Adipocyte (in vitro differentiated cells): ENCODE measurements at regions not wholly inside any gene's neighbourhood (a gene's known extent, or its start where the extent isn't known, plus 50 kb on each side); places are given as distances from the start of the nearest gene placed in this dataset.

Source experiments
- DNase-seq: peaks from one replicate; pipeline ENCODE4 v3.0.0-alpha.2; 2015; ENCODE audit warnings: low read depth
- H3K27me3 ChIP-seq: replicated peaks from 2 replicates; pipeline ENCODE4 v1.7.0; 2013; ENCODE audit warnings: mild to moderate bottlenecking, low read length, moderate library complexity; ENCODE audit not compliant: control insufficient read depth, insufficient read depth
- H3K36me3 ChIP-seq: 2 replicates; pipeline ENCODE4 v1.7.0; 2013; ENCODE audit warnings: low read length, mild to moderate bottlenecking, moderate library complexity; ENCODE audit not compliant: control insufficient read depth, insufficient read depth, severe bottlenecking
- H3K4me1 ChIP-seq: 2 replicates; pipeline ENCODE4 v1.7.0; 2013; ENCODE audit warnings: mild to moderate bottlenecking, low read length, moderate library complexity; ENCODE audit not compliant: control insufficient read depth, insufficient read depth
- H3K4me3 ChIP-seq: 2 replicates; pipeline ENCODE4 v1.7.0; 2013; ENCODE audit warnings: mild to moderate bottlenecking, low read length, moderate library complexity
- H3K9ac ChIP-seq: 2 replicates; pipeline ENCODE4 v1.7.0; 2013; ENCODE audit warnings: mild to moderate bottlenecking, low read length, moderate library complexity
- H3K9me3 ChIP-seq: 2 replicates; pipeline ENCODE4 v1.7.0; 2013; ENCODE audit warnings: mild to moderate bottlenecking, low read length, moderate library complexity; ENCODE audit not compliant: control insufficient read depth

DNA sequence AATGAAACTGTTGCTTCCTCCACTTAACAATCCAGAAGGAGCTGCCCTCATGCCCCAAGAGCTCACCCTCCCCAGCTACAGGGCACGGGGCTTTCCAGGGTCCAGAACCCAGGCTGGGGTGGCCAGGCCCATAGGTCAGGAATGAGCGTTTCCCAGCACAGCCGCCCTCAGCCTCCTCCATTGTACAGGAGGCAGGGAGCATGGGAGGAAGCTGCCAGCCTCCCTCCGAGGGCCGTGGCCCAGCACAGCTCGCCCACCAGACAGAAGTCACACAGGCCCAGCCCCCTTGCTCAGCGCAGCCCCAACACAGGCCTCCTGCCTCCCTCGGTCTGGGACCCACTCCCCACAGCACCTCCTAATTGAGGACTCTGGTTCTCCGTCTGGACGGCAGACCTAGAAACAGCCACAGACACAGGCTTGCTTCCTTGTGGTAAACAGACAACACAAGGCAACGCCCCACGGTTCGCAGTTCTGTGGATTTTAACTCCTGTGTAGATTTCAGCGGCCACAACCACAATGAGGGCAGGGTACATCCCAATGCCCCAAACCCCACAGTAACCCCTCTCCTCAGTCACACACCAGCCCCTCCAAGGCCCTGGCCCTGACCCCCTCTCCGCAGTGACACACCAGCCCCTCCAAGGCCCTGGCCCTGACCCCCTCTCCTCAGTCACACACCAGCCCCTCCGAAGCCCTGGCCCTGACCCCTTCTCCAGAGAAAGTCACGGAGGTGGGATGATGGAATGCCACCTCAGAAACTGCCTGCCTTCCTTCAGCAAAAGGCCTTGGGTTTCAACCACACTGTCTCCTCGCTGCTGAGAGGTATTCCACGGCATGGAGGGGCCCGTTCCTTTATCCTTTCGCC lies 173.5 kb downstream of the DLL1 start:
- Histone ChIP-seq H3K4me1 (no peaks in the 10 kb centered on the region), H3K4me3 (no peak overlapping the region), H3K9me3 (peaks cover 43% of the 10 kb centered on the region), H3K9ac (no peak overlapping the region), H3K36me3 (no peaks in the 10 kb centered on the region), H3K27me3 (peaks cover 17% of the 10 kb centered on the region)
- no peak for DNase-seq

DNA sequence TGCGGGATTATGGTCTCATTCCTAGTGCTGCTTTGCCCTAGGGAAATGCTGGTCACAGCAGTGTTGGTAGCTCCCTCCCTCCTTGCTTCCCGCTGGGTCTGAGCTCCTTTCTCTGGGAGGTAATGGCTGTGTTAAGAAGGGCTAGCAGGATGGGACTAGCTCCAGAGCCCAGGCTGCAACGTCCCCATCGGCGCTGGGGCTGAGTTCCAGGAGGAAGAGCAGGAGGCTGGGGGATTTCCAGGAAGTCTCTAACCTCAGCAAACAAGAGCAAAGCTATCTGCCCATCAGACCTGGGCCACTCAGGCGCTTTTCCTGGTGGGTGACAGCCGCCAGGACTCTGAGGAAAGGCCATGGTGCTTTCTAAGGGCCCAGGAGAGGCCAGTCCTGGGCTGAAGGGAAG lies 174.2 kb downstream of the DLL1 start:
- H3K4me1 ChIP-seq: no peaks in the 10 kb centered on the region
- H3K36me3 ChIP-seq: no peaks in the 10 kb centered on the region
- no peak for DNase-seq
- H3K27me3 ChIP-seq: peaks cover 22% of the 10 kb centered on the region
- peaks cover 36% of the 10 kb centered on the region for H3K9me3 ChIP-seq
- no peak overlapping the region for H3K4me3 ChIP-seq
- H3K9ac ChIP-seq: no peak overlapping the region

DNA sequence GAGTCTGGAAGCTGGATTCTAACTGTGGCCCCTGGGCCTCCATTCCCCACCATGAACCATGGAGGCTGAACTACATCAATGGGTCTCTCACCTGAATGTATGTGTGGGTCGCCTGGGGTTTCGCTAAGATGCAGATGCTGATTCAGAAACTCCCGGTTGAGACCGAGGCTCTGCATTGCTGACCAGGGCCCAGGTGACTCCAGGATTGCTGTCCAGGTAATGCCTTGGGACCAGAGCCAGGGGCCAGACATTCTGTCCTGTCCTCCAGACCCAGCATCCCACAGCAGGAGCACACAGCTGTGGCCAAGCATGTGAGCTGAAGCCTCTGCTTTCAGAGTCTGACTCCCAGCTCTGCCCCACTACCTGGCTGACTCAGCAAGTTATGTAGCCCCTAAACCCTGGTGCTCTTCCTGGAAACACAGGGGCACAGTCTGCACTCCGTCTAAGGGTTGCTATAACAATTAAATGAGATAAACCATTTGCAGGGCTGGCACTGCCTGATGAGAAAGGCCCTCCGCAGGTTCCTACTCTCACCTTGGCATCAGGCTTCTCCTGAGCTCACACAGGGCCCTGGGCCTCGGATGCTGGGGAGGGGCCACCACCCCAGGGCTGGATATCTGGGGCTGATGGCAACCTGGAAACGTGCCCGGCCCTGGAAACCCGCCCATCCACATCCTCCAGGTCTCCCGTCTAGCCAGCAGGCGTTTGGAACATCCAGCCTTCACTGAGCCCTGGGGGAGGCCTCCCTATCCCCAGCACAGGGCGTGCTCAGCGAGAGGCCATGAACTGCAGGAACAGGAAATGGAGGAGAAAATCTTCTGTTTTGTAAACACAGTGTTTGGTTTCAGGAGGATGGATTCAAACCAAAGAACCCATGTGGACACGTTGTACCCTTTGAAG lies 175.7 kb downstream of the DLL1 start:
- H3K27me3 ChIP-seq: peaks cover 23% of the 10 kb centered on the region
- H3K36me3 ChIP-seq: no peaks in the 10 kb centered on the region
- no peak overlapping the region for H3K4me3 ChIP-seq
- no peak overlapping the region for H3K9ac ChIP-seq
- peaks cover 21% of the 10 kb centered on the region for H3K9me3 ChIP-seq
- no peaks in the 10 kb centered on the region for H3K4me1 ChIP-seq
- DNase-seq: no peak

DNA sequence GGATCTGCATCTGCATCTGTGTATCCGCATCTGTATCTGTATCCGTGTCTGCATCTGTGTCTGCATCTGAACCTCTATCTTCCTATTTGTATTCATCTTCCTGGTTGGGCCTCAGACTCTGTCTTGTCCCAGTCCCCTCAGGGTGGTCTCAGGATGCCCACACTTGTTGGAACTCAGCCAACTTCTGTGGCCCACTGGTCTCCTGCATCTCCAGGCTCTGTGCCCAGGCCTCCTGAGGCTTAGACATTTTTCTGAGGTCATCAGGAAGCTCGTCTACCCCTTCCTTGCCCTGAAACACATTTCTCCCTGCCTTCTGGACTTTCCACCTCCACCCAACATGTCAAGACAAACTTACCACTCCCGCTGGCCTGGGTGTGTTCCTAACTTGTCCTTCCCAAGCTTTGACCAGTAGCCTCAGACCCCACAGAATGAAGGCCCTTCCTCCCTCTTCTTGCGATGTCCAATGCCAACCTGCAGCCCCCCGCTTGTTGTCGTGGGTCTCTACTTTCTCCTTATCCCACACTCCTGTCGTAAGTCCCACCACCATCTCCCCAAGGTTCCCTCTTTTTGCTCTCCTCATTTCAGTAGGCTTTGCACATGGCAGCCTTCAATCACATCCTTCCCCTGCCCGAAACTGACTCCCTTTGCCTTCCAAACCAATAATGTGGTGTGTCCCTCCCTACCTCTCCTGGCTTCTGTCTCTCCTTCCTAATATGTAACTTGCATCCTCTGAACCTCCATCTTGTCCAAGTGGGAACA lies 176.5 kb downstream of the DLL1 start:
- peaks cover 23% of the 10 kb centered on the region for H3K27me3 ChIP-seq
- no peak for DNase-seq
- H3K4me1 ChIP-seq: no peaks in the 10 kb centered on the region
- H3K9ac ChIP-seq: no peak overlapping the region
- no peak overlapping the region for H3K4me3 ChIP-seq
- H3K36me3 ChIP-seq: no peaks in the 10 kb centered on the region
- peaks cover 14% of the 10 kb centered on the region for H3K9me3 ChIP-seq

DNA sequence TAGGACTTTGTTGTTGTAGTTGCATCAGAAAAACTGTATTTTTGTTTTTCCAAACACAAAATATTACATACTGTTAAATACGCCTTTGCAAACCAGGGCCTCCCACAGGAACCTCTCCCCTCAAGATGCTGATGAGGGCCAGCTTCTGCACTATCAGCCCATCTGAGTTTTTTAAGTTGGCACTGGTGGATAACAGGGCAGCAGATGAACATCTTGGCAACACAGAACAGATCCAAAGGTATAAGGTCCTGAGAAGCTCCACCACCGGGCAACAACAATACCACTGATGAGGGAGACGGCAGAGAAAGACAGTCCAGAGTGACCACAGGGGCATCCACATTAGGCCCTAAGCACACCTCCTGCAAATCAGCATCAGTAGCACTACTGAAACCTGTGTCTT lies 177.7 kb downstream of the DLL1 start:
- DNase-seq: no peak

DNA sequence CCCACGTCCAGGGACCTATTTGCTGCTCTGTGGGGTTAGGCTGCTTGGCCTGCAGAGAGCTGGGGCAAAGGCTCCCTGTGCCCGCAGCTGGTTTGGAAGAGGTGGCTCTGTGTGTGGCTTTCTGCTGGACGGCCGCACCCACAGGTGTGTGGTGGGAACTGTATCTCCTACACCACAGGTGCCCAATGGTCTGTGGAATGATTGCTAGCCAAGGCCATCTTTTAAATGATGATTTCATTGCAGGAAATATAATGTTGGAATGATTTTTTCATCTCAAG lies 178.4 kb downstream of the DLL1 start:
- no peaks in the 10 kb centered on the region for H3K4me1 ChIP-seq
- peaks cover 3% of the 10 kb centered on the region for H3K9me3 ChIP-seq
- H3K27me3 ChIP-seq: peaks cover 23% of the 10 kb centered on the region
- no peak overlapping the region for H3K9ac ChIP-seq
- H3K4me3 ChIP-seq: no peak overlapping the region
- no peak for DNase-seq
- H3K36me3 ChIP-seq: no peaks in the 10 kb centered on the region

More for the DNA sequence above, 177.7 kb downstream of the DLL1 start:
- Histone ChIP-seq H3K36me3 (no peaks in the 10 kb centered on the region), H3K27me3 (peaks cover 23% of the 10 kb centered on the region), H3K9me3 (peaks cover 6% of the 10 kb centered on the region), H3K9ac (no peak overlapping the region), H3K4me1 (no peaks in the 10 kb centered on the region), H3K4me3 (no peak overlapping the region)

DNA sequence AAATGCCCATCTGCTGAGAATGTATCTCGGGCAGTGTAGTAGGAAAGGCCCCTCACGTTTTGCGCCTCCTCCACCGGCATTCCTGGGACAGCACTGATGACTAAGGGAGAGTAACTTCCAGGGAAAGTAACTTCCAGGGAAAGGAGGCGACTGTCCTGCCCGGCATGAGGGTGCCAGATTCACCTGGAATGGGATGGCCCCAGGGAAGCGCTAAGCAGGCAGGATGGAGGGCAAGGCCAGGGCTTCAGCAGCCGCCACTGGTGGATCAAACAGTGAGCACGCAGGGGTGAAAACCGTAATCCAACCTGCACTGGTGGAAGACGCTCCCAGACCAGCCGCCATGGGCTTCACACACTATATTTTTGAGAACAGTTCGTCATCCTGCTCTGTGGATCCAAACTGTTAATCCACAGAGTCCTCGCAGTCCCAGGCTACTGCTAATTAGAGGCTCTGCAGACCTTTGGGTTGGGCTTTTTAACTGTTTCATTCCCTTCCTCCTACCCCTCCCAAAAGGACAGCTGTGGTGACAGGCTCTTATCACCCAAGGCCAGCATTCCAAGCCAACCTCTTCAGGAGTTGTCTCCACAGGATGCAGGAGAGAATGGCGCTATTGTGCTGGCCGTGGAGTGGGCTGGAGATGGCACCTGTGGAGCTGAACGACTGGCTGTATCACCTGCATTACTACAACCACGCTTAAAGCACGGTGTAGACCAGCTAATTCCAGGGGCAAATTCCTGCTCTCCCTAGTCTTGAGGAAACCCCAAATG lies 178.9 kb downstream of the DLL1 start:
- no peak for DNase-seq
- Histone ChIP-seq H3K27me3 (peaks cover 22% of the 10 kb centered on the region), H3K9me3 (no peaks in the 10 kb centered on the region), H3K4me1 (no peaks in the 10 kb centered on the region), H3K36me3 (no peaks in the 10 kb centered on the region), H3K9ac (no peak overlapping the region), H3K4me3 (no peak overlapping the region)

DNA sequence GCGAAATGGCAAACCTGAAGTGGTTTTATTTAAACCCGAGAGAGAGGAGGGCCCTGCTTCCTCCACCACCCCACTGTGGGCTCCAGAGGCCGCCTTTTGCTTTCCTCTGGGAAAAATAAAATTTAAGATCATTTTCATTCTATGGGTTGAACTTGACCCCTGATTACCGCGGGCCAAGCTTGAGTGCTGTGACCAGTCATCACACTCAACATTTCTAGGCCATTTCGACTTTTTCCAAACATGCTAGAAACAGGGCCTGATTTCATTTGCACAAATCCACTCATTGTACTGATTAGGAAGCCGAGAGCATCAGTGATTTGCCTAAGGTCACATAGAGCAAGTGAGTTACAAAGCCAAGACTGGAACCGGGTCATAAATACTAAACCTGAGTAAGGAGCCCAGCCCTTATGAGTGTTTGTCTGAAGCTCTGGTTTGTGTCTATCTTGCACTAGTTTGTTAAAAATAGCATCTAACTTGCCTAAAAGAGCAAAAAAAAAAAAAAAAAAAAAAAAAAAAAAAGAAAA lies 179.7 kb downstream of the DLL1 start:
- H3K9ac ChIP-seq: no peak overlapping the region
- no peaks in the 10 kb centered on the region for H3K9me3 ChIP-seq
- H3K27me3 ChIP-seq: peaks cover 25% of the 10 kb centered on the region
- no peaks in the 10 kb centered on the region for H3K36me3 ChIP-seq
- no peak overlapping the region for H3K4me3 ChIP-seq
- H3K4me1 ChIP-seq: no peaks in the 10 kb centered on the region
- no peak for DNase-seq

DNA sequence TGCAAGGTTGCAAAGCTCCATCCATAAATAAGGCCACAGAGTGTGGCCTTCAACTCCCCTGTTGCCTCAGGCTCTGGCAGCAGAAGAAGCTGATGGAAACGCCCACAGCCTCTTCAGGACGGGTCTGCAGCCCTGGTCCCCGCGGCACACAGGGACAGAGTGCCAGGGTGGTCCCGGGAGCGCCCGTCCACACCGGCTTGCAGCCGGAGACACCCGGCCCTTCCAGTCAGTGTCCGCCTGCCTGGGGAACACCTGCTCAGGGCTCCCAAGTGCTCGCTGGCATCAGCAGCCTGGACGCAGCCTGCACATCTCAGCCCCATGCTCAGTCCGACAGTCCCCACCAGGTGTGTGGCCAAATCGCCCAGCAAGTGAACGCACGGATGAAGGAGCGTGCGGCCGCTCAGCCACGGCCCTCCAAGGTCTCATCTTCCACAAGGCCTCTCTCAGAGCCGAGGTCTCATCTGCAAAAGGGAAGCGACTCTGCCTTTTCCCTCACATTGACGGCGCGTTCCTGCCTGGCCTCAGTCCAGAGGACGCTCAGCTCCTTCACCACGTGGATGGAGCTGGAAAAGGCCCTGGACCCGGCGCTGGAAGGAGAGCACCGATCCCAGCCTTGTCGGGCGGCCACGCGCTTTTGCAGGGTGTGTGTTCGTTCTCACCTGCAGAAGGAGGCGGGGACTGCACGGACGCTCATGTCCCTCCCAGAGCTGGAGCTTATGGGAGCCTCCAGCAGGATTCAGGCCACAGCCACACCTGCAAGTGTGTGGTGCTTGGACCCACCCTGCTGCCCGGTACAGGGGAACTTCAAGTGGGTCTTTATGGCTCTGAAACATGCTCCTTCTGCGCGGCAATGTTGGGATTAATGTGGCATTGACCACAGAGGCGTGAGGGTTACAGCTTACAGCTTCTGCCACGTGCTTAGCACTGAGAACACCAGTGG lies 180.4 kb downstream of the DLL1 start:
- Histone ChIP-seq H3K4me3 (no peak overlapping the region), H3K27me3 (peaks cover 25% of the 10 kb centered on the region), H3K36me3 (no peaks in the 10 kb centered on the region), H3K9ac (no peak overlapping the region), H3K9me3 (peaks cover 6% of the 10 kb centered on the region), H3K4me1 (no peaks in the 10 kb centered on the region)
- no peak for DNase-seq
